SK-N-SH treated with all-trans-retinoic acid at 6 μM for 48 hours (cell line): ENCODE measurements at regions not wholly inside any gene's neighbourhood (a gene's known extent, or its start where the extent isn't known, plus 50 kb on each side); places are given as distances from the start of the nearest gene placed in this dataset.

Experiments used
- ATAC-seq: fragments of 200-7000 bp; cut with Tn5 transposase; 3 replicates; pipeline ENCODE4 v1.9.1; 2020; ENCODE audit warnings: mild to moderate bottlenecking, moderate library complexity
- ARNTL ChIP-seq: fragments of 450-650 bp; formaldehyde crosslinking; IDR thresholded peaks from 2 replicates; pipeline ENCODE4 v1.5.0; 2020; ENCODE audit warnings: low read depth, mild to moderate bottlenecking, moderate library complexity, borderline replicate concordance
- BACH2 ChIP-seq: fragments of 250-450 bp; sonication (Bioruptor Pico); IDR thresholded peaks from 2 replicates; pipeline ENCODE4 v1.9.0; 2021; ENCODE audit warnings: mild to moderate bottlenecking, borderline replicate concordance
- CREB5 ChIP-seq: fragments of 250-450 bp; sonication (Bioruptor Pico); IDR thresholded peaks from 2 replicates; pipeline ENCODE4 v1.5.1; 2020; ENCODE audit warnings: low read depth, mild to moderate bottlenecking, moderate library complexity
- CSDC2 ChIP-seq: fragments of 250-450 bp; sonication (Bioruptor Pico); IDR thresholded peaks from 2 replicates; pipeline ENCODE4 v1.5.0; 2020; ENCODE audit warnings: mild to moderate bottlenecking, moderate library complexity
- CSRNP3 ChIP-seq: fragments of 250-450 bp; sonication (Bioruptor Pico); IDR thresholded peaks from 2 replicates; pipeline ENCODE4 v1.5.1; 2021; ENCODE audit warnings: mild to moderate bottlenecking, moderate library complexity
- ESRRG ChIP-seq: fragments of 250-450 bp; sonication (Bioruptor Pico); IDR thresholded peaks from 2 replicates; pipeline ENCODE4 v1.6.1; 2021; ENCODE audit warnings: mild to moderate bottlenecking
- GLIS3 ChIP-seq: fragments of 250-450 bp; sonication (Bioruptor Pico); IDR thresholded peaks from 2 replicates; pipeline ENCODE4 v1.5.0; 2020; ENCODE audit warnings: mild to moderate bottlenecking, moderate library complexity
- ISL1 ChIP-seq: fragments of 250-450 bp; sonication (Bioruptor Pico); IDR thresholded peaks from 2 replicates; pipeline ENCODE4 v2.1.2; 2022; ENCODE audit warnings: mild to moderate bottlenecking, moderate library complexity
- OSR1 ChIP-seq: fragments of 250-450 bp; sonication (Bioruptor Pico); IDR thresholded peaks from 2 replicates; pipeline ENCODE4 v1.8.0; 2022; ENCODE audit warnings: moderate library complexity, mild to moderate bottlenecking, inconsistent platforms
- PATZ1 ChIP-seq: fragments of 250-450 bp; sonication (Bioruptor Pico); IDR thresholded peaks from 2 replicates; pipeline ENCODE4 v1.8.0; 2020; ENCODE audit warnings: mild to moderate bottlenecking, moderate library complexity, borderline replicate concordance
- PPARA ChIP-seq: fragments of 250-450 bp; sonication (Bioruptor Pico); IDR thresholded peaks from 2 replicates; pipeline ENCODE4 v1.5.0; 2020; ENCODE audit warnings: mild to moderate bottlenecking, borderline replicate concordance
- RARB ChIP-seq: fragments of 250-450 bp; sonication (Bioruptor Pico); IDR thresholded peaks from 2 replicates; pipeline ENCODE4 v1.8.0; 2021; ENCODE audit warnings: mild to moderate bottlenecking, moderate library complexity
- SNAI2 ChIP-seq: fragments of 250-450 bp; sonication (Bioruptor Pico); IDR thresholded peaks from 2 replicates; pipeline ENCODE4 v1.5.0; 2020; ENCODE audit warnings: mild to moderate bottlenecking, moderate library complexity
- TCF4 ChIP-seq: fragments of 250-450 bp; sonication (Bioruptor Pico); IDR thresholded peaks from 2 replicates; pipeline ENCODE4 v1.8.0; 2021; ENCODE audit warnings: mild to moderate bottlenecking, moderate library complexity, borderline replicate concordance
- TOX ChIP-seq: fragments of 250-450 bp; sonication (Bioruptor Pico); IDR thresholded peaks from 2 replicates; pipeline ENCODE4 v1.8.0; 2021; ENCODE audit warnings: mild to moderate bottlenecking, moderate library complexity, borderline replicate concordance
- TSHZ2 ChIP-seq: fragments of 250-450 bp; sonication (Bioruptor Pico); IDR thresholded peaks from 2 replicates; pipeline ENCODE4 v1.5.0; 2020; ENCODE audit warnings: mild to moderate bottlenecking, moderate library complexity
- ZC3H10 ChIP-seq: fragments of 250-450 bp; sonication (Bioruptor Pico); IDR thresholded peaks from 2 replicates; pipeline ENCODE4 v1.5.1; 2021; ENCODE audit warnings: mild to moderate bottlenecking, moderate library complexity
- ZFP3 ChIP-seq: fragments of 250-450 bp; sonication (Bioruptor Pico); IDR thresholded peaks from 2 replicates; pipeline ENCODE4 v1.5.0; 2020; ENCODE audit warnings: mild to moderate bottlenecking, moderate library complexity
- ZFP30 ChIP-seq: fragments of 450-650 bp; formaldehyde crosslinking; IDR thresholded peaks from 2 replicates; pipeline ENCODE4 v1.5.0; 2022; ENCODE audit warnings: mild to moderate bottlenecking, moderate library complexity
- ZNF565 ChIP-seq: fragments of 450-650 bp; formaldehyde crosslinking; conservative IDR thresholded peaks from 2 replicates; pipeline ENCODE4 v1.5.0; 2020; ENCODE audit warnings: low read depth, mild to moderate bottlenecking, moderate library complexity
- ZNF70 ChIP-seq: fragments of 450-650 bp; formaldehyde crosslinking; IDR thresholded peaks from 2 replicates; pipeline ENCODE4 v1.5.0; 2020; ENCODE audit warnings: mild to moderate bottlenecking, moderate library complexity
- ZNF8 ChIP-seq: fragments of 450-650 bp; formaldehyde crosslinking; IDR thresholded peaks from 2 replicates; pipeline ENCODE4 v1.5.0; 2020; ENCODE audit warnings: mild to moderate bottlenecking, moderate library complexity

- ATAC-seq, result no peak
- TF ChIP-seq PPARA (CRISPR knock-in tag) (no peak), TCF4 (CRISPR knock-in tag) (no peak), OSR1 (no peak), BACH2 (CRISPR knock-in tag) (no peak), TOX (CRISPR knock-in tag) (no peak), ISL1 (no peak), CREB5 (no peak), ESRRG (CRISPR knock-in tag) (no peak), ZC3H10 (CRISPR knock-in tag) (no peak), CSDC2 (CRISPR knock-in tag) (no peak), TSHZ2 (CRISPR knock-in tag) (no peak), ZNF565 (CRISPR knock-in tag) (no peak), CSRNP3 (CRISPR knock-in tag) (no peak), PATZ1 (CRISPR knock-in tag) (no peak), GLIS3 (CRISPR knock-in tag) (no peak), ZNF70 (CRISPR knock-in tag) (no peak), ARNTL (CRISPR knock-in tag) (no peak), ZNF8 (no peak), SNAI2 (CRISPR knock-in tag) (no peak)
These were observed 266.1 kb upstream of the TMTC4 start for GRCh38 chr13:100940658-100941057.

GRCh38 chr13:100933841-100934240, 259.2 kb upstream of the TMTC4 start:
- no peak for ATAC-seq
- TF ChIP-seq ZNF8 (no peak), GLIS3 (CRISPR knock-in tag) (no peak), CREB5 (no peak), CSRNP3 (CRISPR knock-in tag) (no peak), PATZ1 (CRISPR knock-in tag) (no peak), SNAI2 (CRISPR knock-in tag) (no peak), ZNF565 (CRISPR knock-in tag) (no peak), ESRRG (CRISPR knock-in tag) (no peak), PPARA (CRISPR knock-in tag) (no peak), ISL1 (no peak), ZC3H10 (CRISPR knock-in tag) (no peak), RARB (CRISPR knock-in tag) (no peak), ZFP3 (CRISPR knock-in tag) (no peak), ZNF70 (CRISPR knock-in tag) (no peak), ARNTL (CRISPR knock-in tag) (no peak), ZFP30 (CRISPR knock-in tag) (no peak), TSHZ2 (CRISPR knock-in tag) (no peak), BACH2 (CRISPR knock-in tag) (no peak), TCF4 (CRISPR knock-in tag) (no peak)
